ENCODE measurements at regions not wholly inside any gene's neighbourhood (a gene's known extent, or its start where the extent isn't known, plus 50 kb on each side); places are given as distances from the start of the nearest gene placed in this dataset.

DNA sequence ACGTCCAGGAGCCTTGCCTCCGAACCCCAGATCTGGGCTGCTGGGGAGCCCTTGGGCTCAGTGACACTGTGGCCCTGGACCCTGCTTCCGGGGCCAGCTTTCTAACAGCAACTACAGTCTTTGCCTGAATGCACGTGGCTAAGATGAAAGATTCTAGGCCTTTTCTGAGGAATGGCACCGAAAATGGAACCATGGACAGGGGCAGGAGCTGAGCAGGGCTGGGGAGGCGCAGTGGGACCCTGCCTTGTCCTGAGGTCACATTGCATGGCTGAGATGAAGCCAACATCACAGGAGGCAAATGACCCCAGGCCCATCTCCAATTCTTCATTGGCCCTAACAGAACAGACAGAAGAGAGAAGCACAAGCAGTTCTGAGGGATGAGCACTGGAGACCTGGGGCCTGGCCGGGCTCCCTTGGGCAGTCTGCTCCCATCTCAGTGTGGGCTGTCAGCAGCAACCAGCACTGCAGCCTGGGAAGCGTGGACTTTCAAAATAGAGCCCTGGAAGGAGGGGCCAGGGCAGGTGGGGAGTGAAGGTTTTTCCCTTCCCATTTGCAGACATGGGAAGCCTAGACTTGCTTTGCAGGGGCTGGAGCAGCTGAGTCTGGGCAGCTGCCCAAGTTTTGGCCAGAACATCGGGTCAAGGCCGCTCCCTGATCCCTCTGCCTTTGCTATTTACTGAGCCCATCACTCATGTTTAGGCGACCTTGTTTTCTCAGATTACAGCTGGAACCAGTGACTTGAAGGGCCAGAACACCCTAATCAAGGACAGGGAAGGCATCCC, 114.4 kb upstream of the TCERG1L start:
- no peak for DNase-seq (ENCODE audit: low read depth)

DNA sequence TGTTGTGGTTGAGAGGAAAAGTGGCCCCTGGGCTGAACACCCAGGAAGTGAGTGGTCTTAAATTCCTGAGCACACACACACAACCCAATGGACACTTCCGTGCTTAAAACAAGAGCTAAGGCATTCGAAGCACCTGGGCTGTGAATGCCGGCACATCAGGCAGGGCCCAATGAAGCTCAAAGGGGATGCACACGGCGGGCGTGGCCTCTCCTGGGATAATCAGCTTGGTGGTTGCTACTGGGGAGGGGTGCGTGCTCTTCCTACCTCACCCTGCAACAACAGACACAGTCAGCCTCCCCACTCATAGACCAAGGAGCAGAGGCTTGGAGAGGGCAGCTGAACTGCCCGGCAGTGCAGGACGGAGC, 115.0 kb upstream of the TCERG1L start:
- DNase-seq (ENCODE audit: low read depth), result no peak

DNA sequence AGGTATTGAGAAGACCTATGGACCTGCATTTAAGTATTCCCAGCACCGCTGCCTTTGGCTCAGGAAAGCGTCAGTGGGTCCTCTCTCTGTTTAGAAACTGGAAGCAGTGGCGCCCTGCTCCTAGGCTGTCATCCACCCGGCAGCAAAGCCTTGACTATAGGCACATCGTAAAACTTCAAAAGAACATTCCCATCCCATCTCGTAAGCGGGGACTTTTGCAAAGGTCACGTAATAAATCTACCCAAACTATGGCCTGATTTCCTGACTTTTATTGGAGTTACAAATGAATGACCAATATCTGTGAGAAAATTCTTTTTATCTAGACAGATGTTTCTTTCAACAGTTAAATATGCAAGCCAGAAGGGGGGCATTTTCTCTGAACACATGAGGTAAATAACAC, 115.8 kb upstream of the TCERG1L start:
- DNase-seq (ENCODE audit: low read depth), result no peak

DNA sequence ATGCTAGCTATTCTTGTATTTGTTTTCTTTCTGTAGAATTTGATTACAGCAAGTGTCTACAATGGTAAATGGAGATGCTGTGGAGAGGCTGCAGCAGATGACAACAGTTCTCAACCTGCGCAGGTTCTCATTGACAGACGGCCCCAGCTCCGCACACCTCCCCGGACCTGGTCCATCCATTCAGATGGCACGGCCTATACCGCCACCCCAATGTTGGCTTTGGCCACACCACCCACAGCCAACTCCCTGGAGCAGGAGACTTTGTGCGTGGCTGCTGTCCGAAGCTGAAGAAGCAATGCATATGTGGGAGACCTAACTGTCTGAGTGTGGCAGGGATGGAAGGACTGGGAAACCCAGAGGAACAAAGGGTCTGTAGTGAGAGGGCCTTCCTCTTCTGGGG, 116.4 kb upstream of the TCERG1L start:
- DNase-seq (ENCODE audit: low read depth), result no peak

DNA sequence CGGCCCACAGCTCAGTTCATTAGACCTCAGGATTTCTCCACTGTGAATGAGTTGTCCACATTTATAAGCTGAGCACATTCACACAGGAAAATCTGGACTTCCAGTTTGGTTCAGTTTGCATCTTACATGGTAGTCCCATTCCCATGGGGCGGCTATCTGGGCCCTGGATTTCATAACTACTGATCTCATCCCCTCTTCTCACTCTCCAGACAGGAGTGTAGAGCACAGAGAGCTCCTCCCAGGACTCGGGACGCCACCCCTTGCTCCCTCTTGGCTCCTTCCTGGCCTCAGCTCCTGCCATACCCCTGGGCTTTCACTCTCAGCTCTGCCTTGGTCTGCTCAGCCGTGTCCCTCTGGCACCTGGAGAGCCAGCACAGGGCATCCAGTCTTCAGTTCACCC, 117.6 kb upstream of the TCERG1L start:
- no peak for DNase-seq (ENCODE audit: low read depth)

DNA sequence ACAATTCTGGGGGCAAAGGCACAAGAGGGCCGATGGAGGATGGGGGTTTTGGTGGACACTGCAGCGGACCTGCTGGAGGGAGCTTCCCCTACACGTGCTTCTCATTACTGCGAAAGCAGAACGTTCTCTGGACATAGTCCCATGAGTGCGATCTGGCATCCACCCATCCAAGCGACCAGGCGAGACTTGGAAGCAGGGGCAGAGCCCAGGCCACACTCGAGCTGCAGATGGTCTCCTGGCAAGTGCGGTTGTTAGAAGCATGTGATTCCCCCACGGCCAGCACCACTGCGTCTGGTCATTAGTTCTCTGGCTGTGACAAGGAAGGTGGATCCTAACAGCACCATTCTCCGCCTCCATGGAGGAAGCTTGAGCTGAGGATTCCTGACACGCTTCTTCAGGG, 118.4 kb upstream of the TCERG1L start:
- DNase-seq (ENCODE audit: low read depth), result no peak

DNA sequence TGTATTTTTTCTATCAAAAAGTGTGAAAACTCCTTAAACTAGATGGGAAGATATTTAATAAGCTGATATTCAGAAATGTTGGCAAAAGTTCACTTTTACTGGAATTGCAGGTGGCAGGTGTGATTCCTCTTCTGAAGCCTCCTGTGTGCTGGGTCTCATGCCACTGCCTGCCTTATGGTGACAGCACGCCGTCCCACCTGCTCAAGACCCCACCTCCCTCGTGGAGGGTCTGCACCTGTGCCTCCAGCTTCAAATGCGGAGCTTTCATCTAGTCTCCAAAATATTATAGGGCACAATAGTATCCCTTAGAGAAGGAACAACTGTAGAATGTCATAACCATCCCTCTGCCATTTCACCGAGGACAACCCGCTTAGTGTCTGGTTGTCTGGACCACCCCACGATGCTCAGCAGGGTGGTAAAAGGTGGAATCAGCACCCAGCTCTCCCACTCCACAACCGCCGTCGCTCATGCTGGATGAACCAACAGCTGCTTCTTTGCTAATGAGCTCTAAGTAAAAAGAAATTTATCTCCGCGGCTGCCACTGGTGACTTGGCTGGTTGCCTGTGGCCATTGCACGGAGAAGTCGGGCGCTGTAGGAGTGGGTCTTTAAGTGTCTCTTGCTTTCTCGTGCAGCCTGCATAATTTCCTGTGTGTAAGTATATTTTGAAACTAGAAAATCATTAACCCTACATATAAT, 119.3 kb upstream of the TCERG1L start:
- no peak for DNase-seq (ENCODE audit: low read depth)

DNA sequence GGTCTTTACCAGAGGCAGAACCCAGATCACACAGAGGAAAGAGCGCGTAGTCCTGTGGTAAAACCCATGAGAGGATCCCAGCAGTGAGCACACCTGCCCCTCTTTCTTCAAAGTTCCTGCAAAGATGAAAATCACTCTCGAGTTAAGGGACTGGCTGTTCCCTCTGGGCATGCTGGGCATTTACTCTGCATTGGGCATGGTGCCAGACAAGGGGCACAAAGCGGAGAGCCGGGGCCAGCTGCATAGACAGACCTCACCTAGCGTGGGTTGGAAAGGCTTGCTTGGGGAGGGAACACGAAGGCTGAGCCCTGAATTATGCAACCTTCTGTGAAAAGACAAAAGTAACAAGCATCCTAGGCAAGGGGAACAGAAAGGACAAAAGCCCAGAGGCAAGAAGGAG, 120.0 kb upstream of the TCERG1L start:
- DNase-seq (ENCODE audit: low read depth), result no peak

DNA sequence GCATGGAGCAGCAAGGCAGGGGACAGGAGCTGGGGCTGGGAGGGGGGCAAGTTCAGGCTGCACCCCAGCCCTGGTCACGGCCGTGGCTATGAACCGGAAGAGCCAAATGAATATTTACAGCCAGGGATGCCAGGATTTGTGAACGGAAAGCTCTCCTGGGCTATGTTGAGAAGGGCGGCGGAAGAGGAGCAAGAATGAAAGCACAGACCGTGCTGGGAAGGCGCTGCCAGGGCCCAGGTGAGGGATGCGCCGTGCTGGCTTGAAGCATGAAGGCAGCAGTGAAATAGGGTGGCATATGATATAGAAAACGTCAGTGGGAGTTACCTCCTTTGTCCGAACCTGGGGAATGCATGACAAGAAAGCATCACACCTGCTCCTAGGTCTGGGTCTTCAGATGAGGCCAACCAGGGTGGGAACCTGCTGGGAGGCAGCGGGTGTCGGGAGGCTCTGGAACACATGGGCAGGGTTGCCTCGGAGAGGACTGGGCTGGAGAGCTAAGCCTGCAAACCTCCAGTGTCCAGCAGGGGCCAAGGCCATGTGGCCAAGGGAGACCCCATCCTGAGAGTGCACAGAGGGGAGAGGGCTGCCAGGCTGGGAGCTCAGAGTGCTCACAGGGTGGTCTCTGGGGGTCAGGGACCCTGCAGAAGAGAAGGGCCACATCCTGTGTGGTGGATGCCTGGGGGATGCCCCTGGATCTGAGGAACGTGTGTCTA, 120.6 kb upstream of the TCERG1L start:
- no peak for DNase-seq (ENCODE audit: low read depth)

DNA sequence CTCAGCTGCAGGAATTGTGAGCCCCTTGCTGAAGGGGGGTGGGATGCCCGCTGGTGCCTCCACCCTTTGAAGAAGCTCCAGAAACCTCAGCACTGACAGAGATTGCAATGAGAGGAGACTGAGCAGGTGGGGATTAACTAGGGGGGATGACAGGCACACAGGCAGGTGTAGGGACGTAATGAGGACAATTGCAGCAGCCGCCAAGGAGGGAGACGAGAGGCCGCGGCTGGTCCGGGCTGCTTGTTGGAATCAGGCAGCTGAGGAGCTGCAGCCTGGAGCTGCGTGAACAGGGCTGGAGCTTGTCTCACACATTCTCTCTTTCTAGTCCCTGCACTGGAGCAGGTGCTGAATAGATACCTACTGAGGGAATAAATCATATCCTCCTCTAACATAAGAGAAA, 122.0 kb upstream of the TCERG1L start:
- DNase-seq (ENCODE audit: low read depth), result no peak

DNA sequence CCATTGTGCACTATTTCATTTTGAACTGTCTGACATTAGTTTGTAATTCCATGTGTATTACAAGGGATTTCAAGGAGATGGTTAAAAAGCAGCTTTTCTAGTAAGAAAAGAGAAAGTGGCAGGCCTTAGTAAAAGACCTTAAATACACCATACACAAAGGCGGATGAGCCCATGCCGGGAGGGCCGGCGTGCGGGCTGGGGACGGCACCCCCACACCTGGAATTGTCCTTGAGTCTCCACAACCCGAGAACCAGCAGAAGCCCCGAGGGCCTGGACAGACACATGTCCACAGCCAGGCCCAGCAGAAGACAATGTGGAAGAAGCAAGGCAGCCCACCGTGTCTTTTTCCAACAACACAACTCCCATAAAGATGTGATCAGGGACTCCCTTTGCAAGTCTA, 123.7 kb upstream of the TCERG1L start:
- no peak for DNase-seq (ENCODE audit: low read depth)

DNA sequence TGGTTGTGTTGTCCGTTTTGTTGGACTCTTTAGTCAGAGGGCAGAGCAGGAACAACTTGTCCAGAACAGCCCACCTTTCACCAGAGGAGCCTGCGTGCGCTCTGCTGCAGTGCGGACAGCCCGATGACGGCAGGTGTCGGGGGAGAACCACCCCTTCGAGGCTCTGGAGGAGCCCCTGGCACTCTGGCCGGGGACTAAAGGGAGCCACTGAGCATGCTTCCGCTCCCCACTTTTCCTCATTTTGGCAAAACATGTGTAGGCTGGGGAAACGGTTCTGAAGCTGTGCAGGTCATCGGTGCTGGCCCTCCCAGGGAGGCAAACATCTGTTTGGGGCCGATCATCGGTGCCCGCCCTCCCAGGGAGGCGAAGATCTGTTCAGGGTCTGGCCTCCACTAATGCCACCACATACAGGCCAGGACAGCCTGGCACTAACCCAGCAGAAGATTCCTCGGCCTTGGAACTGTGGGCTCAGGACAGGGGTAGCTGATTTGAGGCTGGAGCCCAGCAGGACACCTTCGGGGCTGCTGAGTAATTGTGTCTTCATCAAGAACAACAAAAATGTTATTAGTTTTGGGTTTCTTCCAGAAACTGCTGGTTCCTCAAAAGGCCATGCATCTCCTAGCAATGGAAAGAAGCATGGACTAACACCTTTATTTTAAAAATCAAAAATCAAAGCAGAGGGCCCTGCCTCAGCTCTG, 124.4 kb upstream of the TCERG1L start:
- no peak for DNase-seq (ENCODE audit: low read depth)

DNA sequence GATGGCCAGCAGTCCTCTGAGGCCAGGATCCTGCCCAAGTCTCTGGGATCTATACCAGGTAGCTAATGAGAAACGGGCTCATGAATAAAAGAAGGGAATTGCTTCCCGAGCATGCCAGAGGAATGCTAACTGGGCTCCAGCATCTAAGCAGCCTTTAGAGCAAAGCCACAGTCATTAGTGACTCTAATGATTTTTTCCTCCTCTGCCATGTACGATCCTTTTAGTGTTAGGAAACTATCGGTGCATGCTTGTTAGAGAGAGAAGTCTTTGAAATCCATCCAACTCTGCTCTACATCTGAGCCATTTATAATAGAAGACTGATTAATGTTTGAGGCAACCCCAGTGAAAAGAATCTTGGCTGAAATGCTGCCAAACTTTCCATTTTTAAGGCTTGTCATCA, 124.9 kb upstream of the TCERG1L start:
- DNase-seq (ENCODE audit: low read depth), result no peak

DNA sequence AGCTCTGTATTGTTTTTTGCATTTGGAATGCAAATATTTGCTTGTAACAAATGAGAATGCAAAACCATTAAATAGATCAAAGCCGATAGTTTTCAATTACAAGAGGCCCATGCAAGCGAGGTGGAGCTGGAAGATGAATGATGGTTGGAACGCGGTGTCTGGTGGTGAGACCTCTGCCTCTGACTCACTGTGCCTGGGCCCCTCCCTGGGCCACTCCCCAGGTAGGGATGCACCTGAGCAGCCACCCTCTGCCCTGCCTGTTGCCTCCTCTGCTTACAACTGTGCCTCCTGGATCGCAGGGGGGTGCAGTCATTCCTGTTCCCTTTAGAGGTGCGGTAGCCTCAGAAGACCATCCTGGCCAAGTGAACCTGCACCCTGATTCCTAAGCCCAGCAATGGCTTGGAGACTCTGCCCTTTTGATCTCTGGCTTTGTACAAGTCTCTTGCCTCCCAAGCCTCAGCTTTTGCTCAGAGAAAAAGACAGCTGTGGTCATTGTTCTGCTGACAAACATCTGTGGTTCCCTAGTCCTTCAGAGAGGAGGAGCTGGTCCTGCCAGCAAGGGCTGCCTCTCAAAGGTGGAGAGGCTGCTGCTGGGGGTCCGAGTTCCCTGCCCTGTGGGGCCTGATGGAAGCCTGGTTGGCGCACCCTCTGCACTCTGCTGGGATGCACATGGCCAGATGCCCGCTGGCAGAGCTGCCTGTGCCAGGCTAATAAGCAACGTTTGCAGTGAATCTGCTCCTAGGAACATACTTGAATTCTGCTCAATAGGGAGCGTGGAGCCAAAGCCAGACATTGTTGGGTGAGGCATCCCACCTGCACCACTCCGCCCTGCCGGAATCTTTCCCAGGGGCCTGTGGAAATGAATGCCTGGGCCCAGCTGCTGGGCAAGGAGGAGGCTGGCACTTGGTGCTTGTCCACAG, 126.3 kb upstream of the TCERG1L start:
- no peak for DNase-seq (ENCODE audit: low read depth)

DNA sequence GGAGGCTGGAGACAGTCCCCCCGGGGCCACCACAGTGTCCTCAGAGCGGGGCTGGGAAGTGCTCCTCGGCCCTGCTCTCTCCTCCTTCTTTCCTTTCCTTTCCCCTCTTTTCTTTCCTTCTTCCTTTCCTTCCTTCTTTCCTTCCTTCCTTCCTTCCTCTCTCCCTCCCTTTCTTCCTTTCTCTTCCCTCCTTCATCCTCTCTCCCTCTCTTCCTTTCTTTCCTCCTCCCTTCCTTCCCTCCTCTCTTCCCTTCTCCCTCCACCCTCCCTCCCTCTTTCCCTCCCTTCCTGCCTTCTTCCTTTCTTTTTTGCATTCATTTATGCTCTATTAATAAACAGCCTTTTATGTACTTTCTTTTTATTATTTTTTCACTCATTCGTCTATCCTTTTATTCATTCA, 127.1 kb upstream of the TCERG1L start:
- DNase-seq (ENCODE audit: low read depth), result no peak

DNA sequence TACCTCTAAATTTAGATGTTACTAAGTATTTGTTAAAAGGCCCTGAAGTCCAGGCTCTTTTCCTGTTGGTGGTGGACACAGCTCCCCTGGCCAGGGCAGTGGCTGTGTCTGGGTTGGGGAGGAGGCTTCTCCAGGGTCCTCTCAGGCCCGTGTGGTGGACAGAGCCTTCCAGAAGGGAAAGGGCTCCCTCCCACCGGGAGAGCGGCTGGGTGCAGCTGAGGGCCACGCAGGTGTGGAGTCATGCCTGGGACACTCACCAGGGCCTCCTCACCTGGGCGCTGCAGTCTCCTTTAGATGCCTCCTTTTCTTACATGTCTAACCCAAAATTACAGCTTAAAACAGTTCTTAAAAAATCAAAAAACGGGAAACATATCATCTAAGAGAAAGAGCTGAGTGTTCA, 128.2 kb upstream of the TCERG1L start:
- no peak for DNase-seq (ENCODE audit: low read depth)

DNA sequence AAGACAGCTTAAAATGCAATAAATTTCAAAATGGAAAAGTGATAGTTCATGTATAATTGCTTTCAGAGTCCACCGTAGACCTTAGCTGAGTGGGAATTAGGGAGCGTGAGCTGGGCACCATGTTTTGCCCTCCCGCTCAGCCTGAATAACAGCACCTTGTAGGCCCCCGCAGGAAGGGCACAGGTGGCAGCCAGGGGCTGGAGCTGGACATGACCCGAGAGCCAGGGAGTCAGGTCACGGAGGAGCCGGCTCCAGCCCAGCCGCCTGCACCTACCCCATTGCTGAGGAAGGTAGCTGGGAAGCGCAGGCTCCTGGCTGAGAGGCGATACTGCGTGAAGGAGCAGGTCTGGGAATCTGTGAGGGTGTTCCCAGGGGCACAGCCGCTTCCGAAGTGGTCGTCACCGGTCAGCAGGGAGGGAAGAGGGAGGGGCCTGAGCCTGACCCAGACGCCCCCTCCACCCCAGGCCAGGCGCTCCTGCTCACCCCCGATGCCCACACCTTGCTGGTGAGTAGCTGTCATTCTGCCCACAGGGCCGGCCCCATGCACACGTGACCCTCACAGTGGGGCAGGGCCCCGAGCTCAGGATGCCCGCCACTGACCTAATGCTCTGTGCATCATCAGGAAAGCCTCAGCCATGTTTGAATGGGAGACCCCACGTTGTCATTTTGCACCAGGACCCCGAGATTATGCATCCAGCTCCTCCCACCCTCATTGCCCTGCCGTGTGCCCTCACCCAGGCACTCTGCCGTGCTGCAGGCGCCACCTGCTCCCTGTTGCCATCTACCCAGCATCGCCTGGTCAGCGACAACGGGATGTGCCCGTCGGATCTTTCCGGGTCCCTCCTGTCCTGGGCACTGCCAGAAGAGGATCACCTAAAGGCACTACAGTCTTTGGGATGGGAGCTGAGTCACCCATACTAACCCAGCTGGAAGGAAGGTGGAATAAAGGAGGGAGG, 129.2 kb upstream of the TCERG1L start:
- DNase-seq (ENCODE audit: low read depth), result no peak

DNA sequence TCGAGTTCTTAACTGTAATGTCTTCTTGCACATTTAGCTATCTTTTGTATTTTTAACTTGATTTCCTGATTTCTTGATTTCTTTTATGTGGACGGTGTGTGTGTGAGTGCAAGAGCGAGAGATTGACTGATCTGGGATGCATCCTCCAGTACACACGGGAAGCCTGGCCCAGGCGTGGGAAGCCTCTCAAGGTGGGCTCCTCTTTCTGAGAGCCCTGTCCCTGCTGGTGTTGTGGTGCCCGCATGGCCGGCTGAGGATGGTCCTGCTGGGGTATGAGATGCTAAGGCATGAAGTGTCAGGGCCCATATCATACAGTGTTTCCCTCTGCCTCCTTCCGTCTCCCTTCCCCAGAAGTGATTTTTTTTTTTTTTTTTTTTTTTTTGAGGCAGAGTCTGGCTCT, 130.8 kb upstream of the TCERG1L start:
- DNase-seq (ENCODE audit: low read depth), result no peak

DNA sequence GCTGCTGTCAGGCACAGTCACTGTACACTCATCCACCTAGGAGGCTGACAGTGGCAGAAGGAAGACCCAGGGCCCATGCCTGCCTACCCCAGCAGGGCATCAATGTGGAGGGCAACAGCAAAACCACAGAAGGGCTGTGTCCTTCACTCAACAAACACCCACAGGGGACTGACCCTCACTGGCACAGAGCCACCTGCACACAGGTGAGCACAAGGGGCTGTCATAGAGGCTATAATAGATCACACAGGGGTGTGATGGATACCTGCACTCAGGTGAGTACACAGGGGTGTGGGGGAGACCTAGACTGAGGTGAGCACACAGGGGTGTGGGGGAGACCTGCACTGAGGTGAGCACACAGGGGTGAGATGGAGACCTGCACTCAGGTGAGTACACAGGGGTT, 132.8 kb upstream of the TCERG1L start:
- no peak for DNase-seq (ENCODE audit: low read depth)

DNA sequence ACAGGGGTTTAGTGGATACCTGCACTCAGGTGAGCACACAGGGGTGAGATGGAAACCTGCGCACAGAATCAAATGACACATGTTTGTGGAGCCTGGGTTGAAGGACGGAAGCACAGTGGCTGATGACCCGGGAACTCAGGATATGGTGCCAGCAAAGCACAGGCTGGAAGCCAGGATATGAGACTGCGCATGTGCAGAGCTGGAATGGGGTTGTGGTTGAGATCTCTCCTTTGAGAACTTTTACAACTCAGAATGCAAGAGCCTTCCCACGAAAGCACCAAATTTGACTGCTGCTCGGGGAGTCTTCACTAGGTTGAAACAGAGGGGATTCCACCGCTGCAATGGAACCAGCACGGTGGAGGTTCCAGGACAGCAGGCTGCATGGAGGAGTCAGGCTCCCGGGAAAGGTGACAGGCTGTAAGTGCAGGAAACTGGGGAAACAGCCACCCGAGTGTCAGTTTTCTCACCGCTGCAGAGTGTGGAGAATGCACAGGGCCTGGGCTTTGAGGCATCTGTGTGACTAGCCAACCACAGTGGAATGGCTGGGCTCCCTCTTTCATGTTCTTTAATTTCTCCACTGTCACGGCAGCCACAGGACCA, 133.4 kb upstream of the TCERG1L start:
- DNase-seq (ENCODE audit: low read depth), result no peak

Measured in LHCN-M2 (cell line).